ENCODE measurements at regions not wholly inside any gene's neighbourhood (a gene's known extent, or its start where the extent isn't known, plus 50 kb on each side); places are given as distances from the start of the nearest gene placed in this dataset.

- Histone ChIP-seq H3K27me3 (no peaks in the 10 kb centered on the region), H3K4me3 (no peak overlapping the region), H3K4me1 (ENCODE audit: low read depth) (no peaks in the 10 kb centered on the region), H3K36me3 (no peaks in the 10 kb centered on the region), H3K9me3 (ENCODE audit: low read depth) (no peaks in the 10 kb centered on the region), H3K27ac (no peak overlapping the region)
- no peak for TF ChIP-seq CTCF (IDR thresholded peaks at IDR 0.05; ENCODE audit: low read depth, low read length)
- peak in 1 of 2 donors; percentile 88 for DNase-seq (ENCODE audit: low read depth in 1 of 2, low spot score in 1 of 2)
These were observed 416.8 kb downstream of the FIGN start for GRCh38 chr2:163319006-163319405.

- no peak for DNase-seq (ENCODE audit: low read depth in 1 of 2, low spot score in 1 of 2)
- no peak for TF ChIP-seq CTCF (IDR thresholded peaks at IDR 0.05; ENCODE audit: low read depth, low read length)
- H3K27me3 ChIP-seq, result no peaks in the 10 kb centered on the region
These were observed 421.1 kb downstream of the FIGN start for GRCh38 chr2:163314712-163315111.

GRCh38 chr2:163312713-163313112, 423.1 kb downstream of the FIGN start:
- Histone ChIP-seq H3K9me3 (ENCODE audit: low read depth) (no peaks in the 10 kb centered on the region), H3K4me3 (no peak overlapping the region), H3K36me3 (no peaks in the 10 kb centered on the region), H3K27me3 (no peaks in the 10 kb centered on the region), H3K27ac (no peak overlapping the region), H3K4me1 (ENCODE audit: low read depth) (no peaks in the 10 kb centered on the region)
- no peak for DNase-seq (ENCODE audit: low read depth in 1 of 2, low spot score in 1 of 2)
- TF ChIP-seq CTCF (IDR thresholded peaks at IDR 0.05; ENCODE audit: low read depth, low read length), result no peak

More at GRCh38 chr2:163314712-163315111, 421.1 kb downstream of the FIGN start:
- Histone ChIP-seq H3K4me3 (no peak overlapping the region), H3K36me3 (no peaks in the 10 kb centered on the region), H3K9me3 (ENCODE audit: low read depth) (no peaks in the 10 kb centered on the region), H3K27ac (no peak overlapping the region), H3K4me1 (ENCODE audit: low read depth) (no peaks in the 10 kb centered on the region)

GRCh38 chr2:163306647-163307046, 429.2 kb downstream of the FIGN start:
- Histone ChIP-seq H3K9me3 (ENCODE audit: low read depth) (no peaks in the 10 kb centered on the region), H3K27ac (no peak overlapping the region), H3K4me1 (ENCODE audit: low read depth) (no peaks in the 10 kb centered on the region), H3K27me3 (no peaks in the 10 kb centered on the region), H3K4me3 (no peak overlapping the region), H3K36me3 (no peaks in the 10 kb centered on the region)
- no peak for TF ChIP-seq CTCF (IDR thresholded peaks at IDR 0.05; ENCODE audit: low read depth, low read length)
- no peak for DNase-seq (ENCODE audit: low read depth in 1 of 2, low spot score in 1 of 2)

- no peak for DNase-seq (ENCODE audit: low read depth in 1 of 2, low spot score in 1 of 2)
- H3K36me3 ChIP-seq, result no peaks in the 10 kb centered on the region
- H3K27ac ChIP-seq, result no peak overlapping the region
- no peaks in the 10 kb centered on the region for H3K9me3 ChIP-seq (ENCODE audit: low read depth)
- no peaks in the 10 kb centered on the region for H3K4me1 ChIP-seq (ENCODE audit: low read depth)
- TF ChIP-seq CTCF (IDR thresholded peaks at IDR 0.05; ENCODE audit: low read depth, low read length), result no peak
- no peak overlapping the region for H3K4me3 ChIP-seq
- no peaks in the 10 kb centered on the region for H3K27me3 ChIP-seq
These were observed 433.7 kb downstream of the FIGN start for GRCh38 chr2:163302141-163302540.

GRCh38 chr2:163291790-163292189, 444.0 kb downstream of the FIGN start:
- Histone ChIP-seq H3K4me3 (no peak overlapping the region), H3K27ac (no peak overlapping the region), H3K9me3 (ENCODE audit: low read depth) (no peaks in the 10 kb centered on the region), H3K27me3 (no peaks in the 10 kb centered on the region), H3K4me1 (ENCODE audit: low read depth) (no peaks in the 10 kb centered on the region), H3K36me3 (no peaks in the 10 kb centered on the region)
- no peak for TF ChIP-seq CTCF (IDR thresholded peaks at IDR 0.05; ENCODE audit: low read depth, low read length)
- no peak for DNase-seq (ENCODE audit: low read depth in 1 of 2, low spot score in 1 of 2)

Data from cardiac muscle cell (in vitro differentiated cells and primary cell).